ENCODE measurements at regions not wholly inside any gene's neighbourhood (a gene's known extent, or its start where the extent isn't known, plus 50 kb on each side); places are given as distances from the start of the nearest gene placed in this dataset.

- Mint-ChIP-seq H3K36me3 (ENCODE audit: insufficient read depth in 1 of 3, low read depth in 3 of 3) (no peaks in the 10 kb centered on the region), H3K4me1 (peaks cover 13 to 21% of the 10 kb centered on the region in 2 experiments)
- WGBS (ENCODE audit: extremely low coverage, insufficient read length, low lambda C conversion rate) = no CpG with 5 or more reads among the region's 4 CpGs
Measured at GRCh38 chr13:59363947-59364346, 799.8 kb downstream of the DIAPH3 start.

More at GRCh38 chr13:59363947-59364346, 799.8 kb downstream of the DIAPH3 start:
- Mint-ChIP-seq H3K27ac (no peak overlapping the region), H3K4me3 (no peak overlapping the region), H3K9me3 (no peaks in the 10 kb centered on the region), H3K27me3 (ENCODE audit: low read depth) (no peaks in the 10 kb centered on the region)
- Histone ChIP-seq H3K4me1 (ENCODE audit: insufficient read depth, low read length) (no peaks in the 10 kb centered on the region), H2AFZ (ENCODE audit: low read length) (no peak overlapping the region), H3K23ac (ENCODE audit: insufficient read length, low read depth, low read length) (no peak overlapping the region), H4K5ac (ENCODE audit: insufficient read length, low read depth, low read length) (no peak overlapping the region), H3K9me3 (ENCODE audit: control insufficient read depth, low read depth, low read length) (no peaks in the 10 kb centered on the region), H2AK5ac (ENCODE audit: insufficient read length, low read length) (no peak overlapping the region), H2BK120ac (ENCODE audit: low read depth, low read length, poor library complexity, severe bottlenecking) (no peak overlapping the region), H4K8ac (replicated peaks; ENCODE audit: insufficient read length, low read depth, low read length) (no peak overlapping the region), H4K91ac (ENCODE audit: insufficient read length, low read depth, low read length) (no peak overlapping the region), H3K4ac (ENCODE audit: low read depth, low read length) (no peak overlapping the region), H3K9ac (ENCODE audit: extremely low read depth, insufficient read length, low read length) (no peak overlapping the region), H3K23me2 (ENCODE audit: insufficient read length, low read depth, low read length, poor library complexity, severe bottlenecking) (no peaks in the 10 kb centered on the region), H3K4me2 (ENCODE audit: insufficient read depth, insufficient read length, low read length) (no peak overlapping the region), H3K27ac (ENCODE audit: insufficient read length, low read depth, low read length) (no peak overlapping the region), H3K79me2 (ENCODE audit: insufficient read depth, low read length) (no peaks in the 10 kb centered on the region), H4K20me1 (ENCODE audit: control insufficient read depth, insufficient read depth, insufficient read length) (no peaks in the 10 kb centered on the region), H3K14ac (ENCODE audit: insufficient read depth, low read length) (no peak overlapping the region), H3K27me3 (ENCODE audit: insufficient read depth, low read length) (no peaks in the 10 kb centered on the region), H2BK5ac (ENCODE audit: insufficient read length, low read length) (no peak overlapping the region), H2BK20ac (ENCODE audit: low read depth, low read length, poor library complexity, severe bottlenecking) (no peak overlapping the region), H3K79me1 (ENCODE audit: insufficient read depth, low read depth, low read length, poor library complexity, severe bottlenecking) (no peaks in the 10 kb centered on the region), H3K18ac (ENCODE audit: insufficient read length, low read depth, low read length) (no peak overlapping the region), H3T11ph (ENCODE audit: low read length) (no peak overlapping the region), H2BK15ac (ENCODE audit: low read depth, low read length) (no peak overlapping the region), H3K56ac (ENCODE audit: insufficient read length, low read depth, low read length) (no peak overlapping the region), H2BK12ac (ENCODE audit: insufficient read length, low read depth, low read length) (no peak overlapping the region)
- DNase-seq = no peak
- TF ChIP-seq CTCF (conservative IDR thresholded peaks at IDR 0.05) = no peak
